GM12874 (cell line): ENCODE measurements at regions not wholly inside any gene's neighbourhood (a gene's known extent, or its start where the extent isn't known, plus 50 kb on each side); places are given as distances from the start of the nearest gene placed in this dataset.

Experiments
- TF ChIP-seq, protein P1 (sequence below): IDR thresholded peaks from 2 replicates; pipeline ENCODE4 v1.5.1; 2011; ENCODE audit warnings: low read depth, mild to moderate bottlenecking, control low read depth, low read length, moderate library complexity; ENCODE audit not compliant: insufficient read depth

DNA sequence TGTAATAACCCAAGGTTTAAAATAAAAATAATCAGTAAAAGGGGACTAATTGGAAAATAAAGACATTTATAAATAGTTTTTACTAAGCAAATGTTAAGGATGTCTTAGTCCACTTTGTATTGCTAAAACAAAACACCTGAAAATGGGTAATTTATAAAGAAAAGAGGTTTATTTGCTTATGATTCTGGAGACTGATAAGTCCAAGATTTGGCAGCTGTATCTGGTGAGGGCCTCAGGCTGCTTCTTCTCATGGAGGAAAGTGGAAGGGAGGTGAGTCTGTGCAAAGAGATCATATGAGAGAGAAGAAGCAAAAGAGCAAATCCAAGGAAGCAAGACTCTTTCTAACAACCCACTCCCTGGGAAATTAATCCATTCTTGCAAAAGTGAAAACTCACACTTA, 299.5 kb downstream of the DSC3 start:
- TF ChIP-seq, protein P1, sequence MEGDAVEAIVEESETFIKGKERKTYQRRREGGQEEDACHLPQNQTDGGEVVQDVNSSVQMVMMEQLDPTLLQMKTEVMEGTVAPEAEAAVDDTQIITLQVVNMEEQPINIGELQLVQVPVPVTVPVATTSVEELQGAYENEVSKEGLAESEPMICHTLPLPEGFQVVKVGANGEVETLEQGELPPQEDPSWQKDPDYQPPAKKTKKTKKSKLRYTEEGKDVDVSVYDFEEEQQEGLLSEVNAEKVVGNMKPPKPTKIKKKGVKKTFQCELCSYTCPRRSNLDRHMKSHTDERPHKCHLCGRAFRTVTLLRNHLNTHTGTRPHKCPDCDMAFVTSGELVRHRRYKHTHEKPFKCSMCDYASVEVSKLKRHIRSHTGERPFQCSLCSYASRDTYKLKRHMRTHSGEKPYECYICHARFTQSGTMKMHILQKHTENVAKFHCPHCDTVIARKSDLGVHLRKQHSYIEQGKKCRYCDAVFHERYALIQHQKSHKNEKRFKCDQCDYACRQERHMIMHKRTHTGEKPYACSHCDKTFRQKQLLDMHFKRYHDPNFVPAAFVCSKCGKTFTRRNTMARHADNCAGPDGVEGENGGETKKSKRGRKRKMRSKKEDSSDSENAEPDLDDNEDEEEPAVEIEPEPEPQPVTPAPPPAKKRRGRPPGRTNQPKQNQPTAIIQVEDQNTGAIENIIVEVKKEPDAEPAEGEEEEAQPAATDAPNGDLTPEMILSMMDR: no peak

DNA sequence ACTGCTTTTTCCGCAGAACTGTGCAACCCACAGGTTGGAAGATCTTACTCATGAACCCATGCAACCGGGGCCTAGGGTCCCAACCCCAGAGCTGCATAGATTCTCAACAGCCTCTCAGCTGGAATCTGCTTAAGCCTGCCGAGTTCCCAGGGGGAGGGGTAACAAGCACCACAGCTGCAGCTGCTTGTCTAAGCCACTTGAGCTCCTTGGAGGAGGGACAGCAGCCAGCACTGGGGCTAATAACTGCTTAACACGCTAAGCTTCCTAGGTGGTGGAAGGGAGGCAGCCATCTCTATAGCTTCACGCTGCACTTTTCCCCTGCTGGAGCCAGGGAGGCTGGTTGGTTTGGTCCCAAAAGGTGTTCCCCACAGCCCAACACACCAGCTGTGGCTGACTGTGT, 311.6 kb downstream of the DSC3 start:
- TF ChIP-seq, protein P1: no peak

DNA sequence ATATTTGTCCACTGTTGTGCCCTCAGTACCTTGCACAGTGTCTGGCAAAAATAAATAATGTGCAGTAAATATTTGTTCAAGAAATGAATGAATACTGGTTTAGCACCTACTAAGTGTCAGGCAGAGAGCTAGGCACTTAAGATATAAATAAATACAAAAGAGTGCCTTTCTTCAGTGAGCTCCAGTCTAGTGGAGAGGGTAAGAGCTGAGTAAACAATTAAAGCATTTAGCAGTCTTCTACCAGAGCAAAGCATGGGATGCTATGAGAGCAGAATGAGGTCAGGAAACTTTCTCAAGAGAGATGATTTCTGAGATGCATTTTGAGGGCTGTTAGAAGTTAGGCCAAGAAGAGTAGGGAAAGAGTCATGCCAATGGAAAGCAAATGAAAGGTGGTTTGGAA, 314.7 kb downstream of the DSC3 start:
- TF ChIP-seq, protein P1: no peak

DNA sequence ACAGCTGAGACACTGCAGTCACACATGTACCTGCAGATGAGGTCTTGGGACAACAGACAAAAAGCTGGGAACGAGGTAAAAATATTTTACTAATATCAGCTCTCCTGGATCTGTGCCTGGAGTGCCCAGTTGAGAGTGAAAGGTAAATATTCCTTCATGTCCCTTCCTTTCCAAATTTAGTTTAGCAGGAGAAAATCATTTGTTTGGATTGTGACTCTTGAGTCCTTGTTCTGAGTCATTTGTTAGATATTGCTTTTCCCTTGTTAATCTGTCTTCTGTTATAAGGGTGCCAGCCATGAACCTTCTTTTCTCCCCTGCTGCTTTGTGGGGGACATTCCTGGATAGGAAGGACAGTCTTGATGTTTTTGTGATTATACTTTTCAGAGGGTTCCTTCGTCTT, 329.2 kb downstream of the DSC3 start:
- TF ChIP-seq, protein P1: no peak

DNA sequence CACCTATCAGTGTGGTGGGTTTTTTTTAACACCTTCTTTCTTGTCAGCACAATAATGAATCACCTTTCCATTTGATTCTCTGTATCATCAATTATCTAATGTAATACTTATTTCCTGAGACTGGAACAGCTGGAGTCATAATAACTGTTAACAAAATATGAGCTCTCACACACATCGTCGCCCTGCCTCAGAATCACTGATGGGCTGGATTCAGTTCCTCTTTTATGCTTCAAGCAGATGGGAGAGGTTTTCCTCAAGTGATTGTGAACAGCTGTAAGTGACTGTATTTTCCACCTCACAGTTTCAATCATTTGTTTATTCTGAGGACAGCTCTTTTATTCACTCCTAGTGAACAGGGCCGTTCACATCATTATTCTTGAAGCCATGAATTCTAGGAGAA, 330.2 kb downstream of the DSC3 start:
- TF ChIP-seq, protein P1: no peak

DNA sequence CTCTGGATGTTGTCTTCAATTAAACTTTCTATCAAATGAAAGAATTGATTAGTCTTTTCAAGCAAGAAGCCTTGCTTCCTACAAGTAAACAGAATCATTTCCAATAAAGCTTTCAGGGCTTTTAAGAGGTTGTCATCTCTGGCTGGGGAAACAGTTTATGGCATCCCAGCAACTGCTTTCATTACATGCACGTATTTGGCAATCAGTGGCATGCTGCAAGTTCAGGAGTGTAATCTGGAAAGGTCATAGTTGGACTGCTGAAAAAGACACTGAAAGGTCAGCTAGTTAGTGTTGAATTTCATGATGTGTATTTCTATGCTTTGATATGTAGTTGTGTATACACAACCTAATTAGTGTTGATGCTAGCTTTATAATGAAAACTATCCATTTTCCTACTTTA, 332.9 kb downstream of the DSC3 start:
- TF ChIP-seq, protein P1: no peak

DNA sequence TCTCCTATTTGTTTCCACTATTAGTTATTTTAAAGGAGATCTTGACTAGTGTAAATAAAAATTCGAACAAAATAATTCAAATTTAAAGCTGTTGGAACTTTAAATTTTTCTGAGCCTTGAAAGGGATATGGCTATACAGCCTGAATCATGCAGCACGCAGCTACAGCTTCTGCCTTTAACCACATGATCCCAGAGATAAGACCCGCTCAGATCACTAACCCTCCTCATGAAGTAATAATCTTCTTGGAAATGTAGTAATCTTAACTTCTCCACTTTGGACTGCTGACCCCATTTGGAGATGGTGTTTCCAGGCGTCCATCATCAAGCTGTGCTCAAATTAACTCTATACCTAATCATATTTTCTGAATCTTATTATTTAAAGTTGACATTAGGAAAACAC, 336.6 kb downstream of the DSC3 start:
- TF ChIP-seq, protein P1: no peak

DNA sequence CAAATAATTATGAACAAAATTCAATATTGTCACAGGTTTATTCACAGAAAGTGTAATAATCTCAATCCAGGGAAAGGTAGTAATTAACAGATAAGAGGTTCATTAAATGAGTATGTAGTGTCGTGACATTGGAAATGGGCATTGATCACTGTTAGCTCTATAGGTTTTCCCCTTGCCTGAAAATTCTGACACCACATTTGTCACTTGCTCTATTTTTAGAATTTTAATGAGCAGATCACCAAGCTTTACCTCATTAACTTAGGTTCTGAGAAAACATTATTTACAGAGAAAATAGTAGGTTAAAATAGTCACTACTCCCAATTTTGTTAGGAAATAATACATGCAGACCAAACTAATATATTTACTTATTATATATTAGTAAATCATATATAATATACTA, 344.0 kb downstream of the DSC3 start:
- TF ChIP-seq, protein P1: no peak
